ENCODE measurements at regions not wholly inside any gene's neighbourhood (a gene's known extent, or its start where the extent isn't known, plus 50 kb on each side); places are given as distances from the start of the nearest gene placed in this dataset.

DNA sequence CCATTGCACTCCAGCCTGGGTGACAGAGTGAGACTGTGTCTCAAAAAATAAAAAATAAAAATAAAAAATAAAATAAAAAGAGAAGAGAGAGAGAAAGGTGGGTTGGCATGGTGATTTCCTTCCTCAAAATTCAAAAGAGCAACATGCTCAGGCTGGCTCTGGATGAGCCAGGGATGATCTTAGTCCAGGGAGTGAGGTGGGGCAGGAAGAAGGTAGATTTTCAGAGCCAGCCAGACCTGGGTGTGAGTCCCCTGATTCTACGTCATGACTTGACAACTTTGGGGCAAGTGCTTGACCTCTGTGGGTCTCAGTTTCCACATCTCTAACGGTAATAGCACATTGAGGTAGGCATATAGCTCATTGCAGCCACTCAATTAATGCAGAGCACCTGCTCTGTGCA lies 109.4 kb upstream of the CTBP2 start:
- H3K27me3 ChIP-seq (ENCODE audit: control insufficient read depth in 3 of 3, insufficient read depth in 3 of 3, low read length in 2 of 3): peaks cover 0 to 5% (median 0%) of the 10 kb centered on the region in 3 donors
- no peak overlapping the region for H3K4me3 ChIP-seq
- TF ChIP-seq, protein P1, sequence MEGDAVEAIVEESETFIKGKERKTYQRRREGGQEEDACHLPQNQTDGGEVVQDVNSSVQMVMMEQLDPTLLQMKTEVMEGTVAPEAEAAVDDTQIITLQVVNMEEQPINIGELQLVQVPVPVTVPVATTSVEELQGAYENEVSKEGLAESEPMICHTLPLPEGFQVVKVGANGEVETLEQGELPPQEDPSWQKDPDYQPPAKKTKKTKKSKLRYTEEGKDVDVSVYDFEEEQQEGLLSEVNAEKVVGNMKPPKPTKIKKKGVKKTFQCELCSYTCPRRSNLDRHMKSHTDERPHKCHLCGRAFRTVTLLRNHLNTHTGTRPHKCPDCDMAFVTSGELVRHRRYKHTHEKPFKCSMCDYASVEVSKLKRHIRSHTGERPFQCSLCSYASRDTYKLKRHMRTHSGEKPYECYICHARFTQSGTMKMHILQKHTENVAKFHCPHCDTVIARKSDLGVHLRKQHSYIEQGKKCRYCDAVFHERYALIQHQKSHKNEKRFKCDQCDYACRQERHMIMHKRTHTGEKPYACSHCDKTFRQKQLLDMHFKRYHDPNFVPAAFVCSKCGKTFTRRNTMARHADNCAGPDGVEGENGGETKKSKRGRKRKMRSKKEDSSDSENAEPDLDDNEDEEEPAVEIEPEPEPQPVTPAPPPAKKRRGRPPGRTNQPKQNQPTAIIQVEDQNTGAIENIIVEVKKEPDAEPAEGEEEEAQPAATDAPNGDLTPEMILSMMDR (IDR thresholded peaks at IDR 0.05; ENCODE audit: control extremely low read depth, extremely low read depth): no peak
- DNase-seq (no peak), ATAC-seq (ENCODE audit: insufficient read depth, low FRiP score) (no peak)
- H3K27ac ChIP-seq (ENCODE audit: low read depth in 1 of 2, low read length in 1 of 2): no peak overlapping the region
- 80 to 81% methylated on average over 2 of the region's 2 CpGs for WGBS, 2 donors
- H3K9me3 ChIP-seq (ENCODE audit: control insufficient read depth in 4 of 4, insufficient read depth in 3 of 4, low read length in 3 of 4): no peaks in the 10 kb centered on the region
- no peak overlapping the region for H3K9ac ChIP-seq (ENCODE audit: insufficient read depth in 1 of 2, low read length in 2 of 2)
- H3K36me3 ChIP-seq (ENCODE audit: control insufficient read depth in 4 of 4, insufficient read depth in 4 of 4, low read length in 4 of 4): no peaks in the 10 kb centered on the region
- H3K4me1 ChIP-seq (ENCODE audit: control insufficient read depth in 5 of 5, insufficient read depth in 5 of 5, low read length in 5 of 5): no peaks in the 10 kb centered on the region

DNA sequence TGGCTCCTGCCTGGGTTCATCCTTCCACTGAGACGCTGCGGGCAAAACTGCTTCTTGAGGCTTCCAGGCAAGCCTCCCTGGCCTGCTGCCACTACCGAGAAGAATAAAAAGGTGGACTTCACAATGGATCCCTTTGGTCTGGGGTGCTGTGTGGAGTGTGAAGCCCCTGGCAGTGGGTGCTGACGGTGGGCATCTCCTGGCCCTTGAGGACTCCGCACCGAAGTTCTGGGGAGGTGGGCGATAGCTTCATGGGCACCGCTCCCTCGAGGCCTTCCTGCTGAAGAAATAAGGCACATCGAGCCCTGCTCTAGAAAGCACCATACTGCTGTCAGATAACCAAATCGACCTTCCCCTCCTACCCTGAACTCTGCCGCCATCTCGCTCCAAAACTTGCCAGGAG lies 106.6 kb upstream of the CTBP2 start:
- WGBS, 2 donors: 89 to 92% methylated on average over 13 of the region's 13 CpGs
- TF ChIP-seq, protein P1 (IDR thresholded peaks at IDR 0.05; ENCODE audit: control extremely low read depth, extremely low read depth): no peak

DNA sequence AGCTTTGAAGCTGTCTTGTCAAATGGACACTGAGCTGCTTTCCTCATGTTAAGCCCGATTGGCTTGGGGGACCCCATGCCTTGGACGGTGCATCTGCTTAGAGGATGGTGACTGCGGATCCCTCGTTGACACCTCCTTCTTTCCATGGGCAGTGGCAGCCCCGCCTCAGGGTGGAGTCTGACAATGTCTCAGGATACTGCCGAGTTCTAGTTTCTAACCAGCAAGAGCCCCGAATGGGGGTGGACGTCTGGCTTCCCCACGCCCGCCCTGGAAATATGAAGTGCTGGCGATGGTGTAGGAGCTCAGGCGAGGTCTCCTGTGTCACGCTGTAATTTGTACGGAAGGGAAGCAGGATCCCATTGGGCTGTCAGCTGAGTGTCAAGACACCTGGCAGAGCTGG lies 106.2 kb upstream of the CTBP2 start:
- peaks cover 0 to 5% (median 0%) of the 10 kb centered on the region in 3 donors for H3K27me3 ChIP-seq (ENCODE audit: control insufficient read depth in 3 of 3, insufficient read depth in 3 of 3, low read length in 2 of 3)
- H3K27ac ChIP-seq (ENCODE audit: low read depth in 1 of 2, low read length in 1 of 2): no peak overlapping the region
- no peak for ATAC-seq (ENCODE audit: insufficient read depth, low FRiP score)
- no peak for DNase-seq
- no peaks in the 10 kb centered on the region for H3K4me1 ChIP-seq (ENCODE audit: control insufficient read depth in 5 of 5, insufficient read depth in 5 of 5, low read length in 5 of 5)
- no peaks in the 10 kb centered on the region for H3K36me3 ChIP-seq (ENCODE audit: control insufficient read depth in 4 of 4, insufficient read depth in 4 of 4, low read length in 4 of 4)
- H3K9me3 ChIP-seq (ENCODE audit: control insufficient read depth in 4 of 4, insufficient read depth in 3 of 4, low read length in 3 of 4): peaks cover 0 to 3% (median 0%) of the 10 kb centered on the region in 4 donors
- 82 to 84% methylated on average over 14 of the region's 14 CpGs for WGBS, 2 donors
- no peak overlapping the region for H3K4me3 ChIP-seq
- TF ChIP-seq, protein P1 (IDR thresholded peaks at IDR 0.05; ENCODE audit: control extremely low read depth, extremely low read depth): no peak
- H3K9ac ChIP-seq (ENCODE audit: insufficient read depth in 1 of 2, low read length in 2 of 2): no peak overlapping the region

More for the DNA sequence above, 106.6 kb upstream of the CTBP2 start:
- no peak overlapping the region for H3K4me3 ChIP-seq
- peaks cover 0 to 5% (median 0%) of the 10 kb centered on the region in 3 donors for H3K27me3 ChIP-seq (ENCODE audit: control insufficient read depth in 3 of 3, insufficient read depth in 3 of 3, low read length in 2 of 3)
- no peak overlapping the region for H3K9ac ChIP-seq (ENCODE audit: insufficient read depth in 1 of 2, low read length in 2 of 2)
- no peak for ATAC-seq (ENCODE audit: insufficient read depth, low FRiP score)
- H3K36me3 ChIP-seq (ENCODE audit: control insufficient read depth in 4 of 4, insufficient read depth in 4 of 4, low read length in 4 of 4): no peaks in the 10 kb centered on the region
- H3K9me3 ChIP-seq (ENCODE audit: control insufficient read depth in 4 of 4, insufficient read depth in 3 of 4, low read length in 3 of 4): peaks cover 0 to 3% (median 0%) of the 10 kb centered on the region in 4 donors
- H3K27ac ChIP-seq (ENCODE audit: low read depth in 1 of 2, low read length in 1 of 2): no peak overlapping the region
- no peak for DNase-seq
- no peaks in the 10 kb centered on the region for H3K4me1 ChIP-seq (ENCODE audit: control insufficient read depth in 5 of 5, insufficient read depth in 5 of 5, low read length in 5 of 5)

DNA sequence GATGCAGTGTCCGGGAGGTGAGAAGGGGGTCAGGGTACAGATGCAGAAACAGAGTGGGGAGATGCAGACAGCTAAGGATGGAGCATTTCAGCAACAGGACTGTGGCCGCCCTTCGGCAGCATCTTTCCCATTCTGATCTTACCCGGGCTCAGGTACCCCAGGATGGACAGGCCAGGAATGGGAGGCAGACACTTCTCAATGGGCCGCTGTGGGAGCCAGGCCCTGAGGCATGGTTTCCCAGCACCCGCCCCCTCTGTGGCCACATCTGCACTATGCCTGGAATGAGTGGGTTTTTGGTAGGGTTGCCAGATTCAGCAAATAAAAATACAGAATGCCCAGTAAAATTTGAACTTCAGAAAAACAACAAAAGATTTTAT lies 105.2 kb upstream of the CTBP2 start:
- peaks cover 0 to 5% (median 0%) of the 10 kb centered on the region in 3 donors for H3K27me3 ChIP-seq (ENCODE audit: control insufficient read depth in 3 of 3, insufficient read depth in 3 of 3, low read length in 2 of 3)
- H3K36me3 ChIP-seq (ENCODE audit: control insufficient read depth in 4 of 4, insufficient read depth in 4 of 4, low read length in 4 of 4): no peaks in the 10 kb centered on the region
- H3K9me3 ChIP-seq (ENCODE audit: control insufficient read depth in 4 of 4, insufficient read depth in 3 of 4, low read length in 3 of 4): peaks cover 0 to 8% (median 0%) of the 10 kb centered on the region in 4 donors
- TF ChIP-seq, protein P1 (IDR thresholded peaks at IDR 0.05; ENCODE audit: control extremely low read depth, extremely low read depth): no peak
- DNase-seq (no peak), ATAC-seq (ENCODE audit: insufficient read depth, low FRiP score) (no peak)
- no peak overlapping the region for H3K4me3 ChIP-seq
- no peaks in the 10 kb centered on the region for H3K4me1 ChIP-seq (ENCODE audit: control insufficient read depth in 5 of 5, insufficient read depth in 5 of 5, low read length in 5 of 5)
- H3K27ac ChIP-seq (ENCODE audit: low read depth in 1 of 2, low read length in 1 of 2): no peak overlapping the region
- 91% methylated on average over 6 of the region's 6 CpGs for WGBS, 2 donors
- no peak overlapping the region for H3K9ac ChIP-seq (ENCODE audit: insufficient read depth in 1 of 2, low read length in 2 of 2)
